ENCODE measurements at regions not wholly inside any gene's neighbourhood (a gene's known extent, or its start where the extent isn't known, plus 50 kb on each side); places are given as distances from the start of the nearest gene placed in this dataset.

GRCh38 chr2:147681093-147681492, 163.7 kb upstream of the ACVR2A start:
- Histone ChIP-seq H3K4ac (ENCODE audit: low read depth, low read length) (no peak overlapping the region), H3K9ac (ENCODE audit: extremely low read depth, insufficient read length, low read length) (no peak overlapping the region), H2BK12ac (ENCODE audit: insufficient read length, low read depth, low read length) (no peak overlapping the region), H4K8ac (replicated peaks; ENCODE audit: insufficient read length, low read depth, low read length) (no peak overlapping the region), H3K18ac (ENCODE audit: insufficient read length, low read depth, low read length) (no peak overlapping the region), H4K5ac (ENCODE audit: insufficient read length, low read depth, low read length) (no peak overlapping the region), H2BK15ac (ENCODE audit: low read depth, low read length) (no peak overlapping the region), H2AFZ (ENCODE audit: low read length) (no peak overlapping the region), H3K79me2 (ENCODE audit: insufficient read depth, low read length) (no peaks in the 10 kb centered on the region), H3K27ac (ENCODE audit: insufficient read length, low read depth, low read length) (no peak overlapping the region), H3K23me2 (ENCODE audit: insufficient read length, low read depth, low read length, poor library complexity, severe bottlenecking) (no peaks in the 10 kb centered on the region), H3K56ac (ENCODE audit: insufficient read length, low read depth, low read length) (no peak overlapping the region), H4K20me1 (ENCODE audit: control insufficient read depth, insufficient read depth, insufficient read length) (no peaks in the 10 kb centered on the region), H3K79me1 (ENCODE audit: insufficient read depth, low read depth, low read length, poor library complexity, severe bottlenecking) (no peaks in the 10 kb centered on the region), H3K14ac (ENCODE audit: insufficient read depth, low read length) (no peak overlapping the region), H2BK20ac (ENCODE audit: low read depth, low read length, poor library complexity, severe bottlenecking) (no peak overlapping the region), H3T11ph (ENCODE audit: low read length) (no peak overlapping the region), H2BK5ac (ENCODE audit: insufficient read length, low read length) (no peak overlapping the region), H3K4me2 (ENCODE audit: insufficient read depth, insufficient read length, low read length) (no peak overlapping the region), H3K23ac (ENCODE audit: insufficient read length, low read depth, low read length) (no peak overlapping the region), H3K27me3 (ENCODE audit: insufficient read depth, low read length) (no peaks in the 10 kb centered on the region), H3K9me3 (ENCODE audit: control insufficient read depth, low read depth, low read length) (no peaks in the 10 kb centered on the region), H4K91ac (ENCODE audit: insufficient read length, low read depth, low read length) (no peak overlapping the region), H2AK5ac (ENCODE audit: insufficient read length, low read length) (no peak overlapping the region), H2BK120ac (ENCODE audit: low read depth, low read length, poor library complexity, severe bottlenecking) (no peak overlapping the region), H3K4me1 (ENCODE audit: insufficient read depth, low read length) (no peaks in the 10 kb centered on the region)
- H3K27me3 Mint-ChIP-seq (ENCODE audit: low read depth), result no peaks in the 10 kb centered on the region
- H3K4me1 Mint-ChIP-seq, result peaks cover 20 to 28% of the 10 kb centered on the region in 2 experiments
- no peak for DNase-seq
- H3K9me3 Mint-ChIP-seq, result peaks cover 6 to 9% of the 10 kb centered on the region in 2 experiments; a peak in 4 of 5 replicates
- no peak overlapping the region for H3K4me3 Mint-ChIP-seq
- peaks cover 5 to 6% (median 5%) of the 10 kb centered on the region in 3 experiments; a peak in 2 of 7 replicates for H3K36me3 Mint-ChIP-seq (ENCODE audit: insufficient read depth in 1 of 3, low read depth in 3 of 3)
- H3K27ac Mint-ChIP-seq, result no peak overlapping the region
- no peak for TF ChIP-seq CTCF (conservative IDR thresholded peaks at IDR 0.05)
